Cardiac fibroblast (primary cell): ENCODE measurements at regions not wholly inside any gene's neighbourhood (a gene's known extent, or its start where the extent isn't known, plus 50 kb on each side); places are given as distances from the start of the nearest gene placed in this dataset.

Experiments used
- DNase-seq, 2 donors: peaks; one replicate each; pipeline versions ENCODE4 v3.0.0 to v3.0.0-alpha.2; 2010; ENCODE audit warnings: low read depth in 2 of 2
- H3K4me3 ChIP-seq, 2 donors: replicated peaks in 1 of 2; 1 replicate in 1 of 2; 2 replicates in 1 of 2; pipeline ENCODE4 v1.5.1; 2011; ENCODE audit warnings: low read depth in 2 of 2, low read length in 2 of 2, mild to moderate bottlenecking in 2 of 2, moderate library complexity in 1 of 2
- CTCF ChIP-seq: IDR thresholded peaks from one replicate; pipeline ENCODE4 v1.5.1; 2011; ENCODE audit warnings: low read depth, mild to moderate bottlenecking, low read length, inconsistent platforms

DNA sequence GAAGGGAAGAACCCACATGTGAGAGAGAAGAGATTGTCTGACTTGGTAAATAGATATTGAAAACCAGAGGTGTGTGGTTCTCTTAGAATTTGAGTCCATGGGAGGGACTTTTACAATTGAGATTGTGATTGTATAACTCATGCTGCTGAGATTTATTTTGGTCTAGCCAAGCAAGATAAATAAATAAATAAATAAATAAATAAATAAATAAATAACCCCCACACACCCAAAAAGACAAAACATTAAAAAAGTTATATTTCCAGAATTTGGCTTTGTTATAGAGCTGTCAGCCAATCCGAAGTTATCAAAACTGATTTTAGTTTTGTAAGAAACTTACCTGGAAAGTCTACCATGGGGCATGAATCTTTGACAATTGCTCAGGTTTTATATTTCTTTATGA lies 416.6 kb downstream of the ZSWIM6 start:
- no peak overlapping the region for H3K4me3 ChIP-seq
- no peak for TF ChIP-seq CTCF
- no peak for DNase-seq

DNA sequence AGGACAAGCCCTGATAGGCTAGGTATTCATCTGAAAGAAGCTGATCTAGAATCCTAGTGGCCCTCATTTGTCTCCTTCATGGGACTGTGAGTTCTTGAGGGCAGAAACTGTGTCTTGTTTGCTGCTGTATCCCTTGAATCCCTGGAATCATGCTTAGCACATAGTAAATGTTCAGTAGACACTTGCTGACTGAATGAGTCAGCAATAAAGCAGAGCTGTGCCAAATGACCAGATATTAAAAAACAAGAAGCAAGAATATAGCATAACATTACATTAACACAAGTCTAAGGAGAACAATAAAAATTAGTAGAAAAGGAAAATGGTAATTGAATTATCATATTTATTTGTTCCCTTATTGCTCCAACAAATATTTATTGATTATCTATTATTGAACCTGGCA lies 420.5 kb downstream of the ZSWIM6 start:
- DNase-seq, result no peak
- no peak for TF ChIP-seq CTCF
- H3K4me3 ChIP-seq, result no peak overlapping the region

- H3K4me3 ChIP-seq, result no peak overlapping the region
- TF ChIP-seq CTCF, result no peak
- DNase-seq, result no peak
Observed at GRCh38 chr5:61754792-61755191, 422.7 kb downstream of the ZSWIM6 start.

DNA sequence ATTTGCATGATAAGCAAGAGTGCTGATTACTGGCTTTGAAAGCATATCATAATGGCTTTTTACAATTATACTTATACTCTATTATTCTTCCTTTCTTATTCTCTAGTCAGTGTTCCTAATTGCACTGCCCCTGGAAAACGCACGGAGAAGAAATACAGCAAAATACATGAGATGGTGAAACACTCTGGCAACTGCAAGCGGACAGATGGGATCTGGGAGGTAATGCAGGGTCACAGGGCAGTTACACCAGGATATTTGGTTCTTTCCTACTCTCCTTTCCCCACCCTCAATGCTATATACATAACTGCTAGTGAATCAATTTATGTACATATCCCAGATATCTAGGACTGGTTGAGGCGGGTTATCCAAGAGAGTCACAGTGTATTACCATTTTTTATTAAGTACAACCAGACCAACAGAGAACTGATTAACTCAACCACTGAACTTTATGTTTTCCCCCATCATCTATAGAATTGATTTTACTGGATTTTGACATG lies 423.7 kb downstream of the ZSWIM6 start:
- TF ChIP-seq CTCF, result no peak
- no peak overlapping the region for H3K4me3 ChIP-seq
- no peak for DNase-seq

DNA sequence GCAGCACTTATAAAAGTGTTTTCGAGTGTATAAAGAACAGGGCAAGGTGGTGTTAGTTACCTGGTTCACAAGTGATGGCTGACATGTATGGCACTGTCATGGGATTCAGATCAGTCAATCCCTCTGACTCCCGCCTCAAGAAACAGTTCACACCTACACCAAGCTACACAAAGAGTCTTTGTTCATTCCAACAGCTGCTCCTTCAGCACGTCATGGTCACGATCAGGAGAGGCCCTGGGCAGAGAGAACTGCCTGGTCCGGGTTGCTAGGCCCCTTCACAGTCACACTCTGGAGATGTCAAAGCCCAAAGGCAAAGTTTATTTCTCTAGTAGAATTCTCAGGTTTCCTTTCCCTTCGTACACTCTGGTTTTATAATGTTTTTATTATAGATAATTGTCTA lies 426.7 kb downstream of the ZSWIM6 start:
- H3K4me3 ChIP-seq, result no peak overlapping the region
- no peak for DNase-seq
- TF ChIP-seq CTCF, result no peak

DNA sequence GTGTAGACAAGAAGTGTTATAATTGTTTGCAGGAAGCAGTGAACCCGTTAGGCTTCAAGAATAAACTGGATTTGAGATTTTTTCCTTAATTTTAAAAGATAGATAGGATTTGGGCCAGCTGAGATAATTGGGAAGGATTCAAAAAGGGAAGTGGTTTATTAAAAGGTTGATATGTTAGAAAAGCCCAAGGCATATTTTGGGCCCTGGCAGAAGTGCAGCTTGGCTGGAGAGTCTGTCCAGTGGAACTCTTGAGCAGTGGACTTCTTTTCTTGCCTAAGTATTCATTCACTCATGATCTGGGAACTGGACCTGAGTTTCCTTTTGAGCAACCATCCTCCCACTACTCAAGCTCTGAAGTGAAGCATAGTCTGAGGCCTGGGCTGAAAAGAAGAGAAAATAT lies 433.4 kb downstream of the ZSWIM6 start:
- no peak overlapping the region for H3K4me3 ChIP-seq
- TF ChIP-seq CTCF, result no peak
- no peak for DNase-seq

GRCh38 chr5:61766141-61766540 lies 434.1 kb downstream of the ZSWIM6 start:
- no peak for DNase-seq
- no peak for TF ChIP-seq CTCF
- H3K4me3 ChIP-seq, result no peak overlapping the region
